ENCODE measurements at regions not wholly inside any gene's neighbourhood (a gene's known extent, or its start where the extent isn't known, plus 50 kb on each side); places are given as distances from the start of the nearest gene placed in this dataset.

DNA sequence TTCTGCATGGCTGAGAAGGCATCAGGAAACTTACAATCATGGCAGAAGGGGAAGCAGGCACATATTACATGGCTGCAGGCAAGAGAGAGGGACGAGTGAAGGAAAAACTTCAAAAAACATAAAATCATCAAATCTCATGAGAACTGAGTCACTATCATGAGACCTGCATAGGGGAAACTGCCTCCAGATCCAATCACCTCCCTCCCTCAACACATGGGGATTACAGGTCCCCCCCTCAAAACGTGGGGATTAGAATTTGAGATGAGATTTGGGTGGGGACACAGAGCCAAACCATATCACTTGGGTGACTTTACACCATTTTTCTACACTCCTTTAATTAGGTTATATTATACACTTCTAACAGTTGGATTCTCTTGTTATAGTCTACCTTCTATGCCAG is 490.7 kb upstream of the KCND2 start:
- TF ChIP-seq POLR2A (IDR thresholded peaks at IDR 0.05) = no peak
- TF ChIP-seq, protein P1, sequence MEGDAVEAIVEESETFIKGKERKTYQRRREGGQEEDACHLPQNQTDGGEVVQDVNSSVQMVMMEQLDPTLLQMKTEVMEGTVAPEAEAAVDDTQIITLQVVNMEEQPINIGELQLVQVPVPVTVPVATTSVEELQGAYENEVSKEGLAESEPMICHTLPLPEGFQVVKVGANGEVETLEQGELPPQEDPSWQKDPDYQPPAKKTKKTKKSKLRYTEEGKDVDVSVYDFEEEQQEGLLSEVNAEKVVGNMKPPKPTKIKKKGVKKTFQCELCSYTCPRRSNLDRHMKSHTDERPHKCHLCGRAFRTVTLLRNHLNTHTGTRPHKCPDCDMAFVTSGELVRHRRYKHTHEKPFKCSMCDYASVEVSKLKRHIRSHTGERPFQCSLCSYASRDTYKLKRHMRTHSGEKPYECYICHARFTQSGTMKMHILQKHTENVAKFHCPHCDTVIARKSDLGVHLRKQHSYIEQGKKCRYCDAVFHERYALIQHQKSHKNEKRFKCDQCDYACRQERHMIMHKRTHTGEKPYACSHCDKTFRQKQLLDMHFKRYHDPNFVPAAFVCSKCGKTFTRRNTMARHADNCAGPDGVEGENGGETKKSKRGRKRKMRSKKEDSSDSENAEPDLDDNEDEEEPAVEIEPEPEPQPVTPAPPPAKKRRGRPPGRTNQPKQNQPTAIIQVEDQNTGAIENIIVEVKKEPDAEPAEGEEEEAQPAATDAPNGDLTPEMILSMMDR (IDR thresholded peaks at IDR 0.05) = no peak
